Fibroblast of lung (primary cell): ENCODE measurements at regions not wholly inside any gene's neighbourhood (a gene's known extent, or its start where the extent isn't known, plus 50 kb on each side); places are given as distances from the start of the nearest gene placed in this dataset.

ENCODE experiments used
- DNase-seq, 2 donors: peaks; one replicate each; pipeline versions ENCODE4 v3.0.0 to v3.0.0-alpha.2; 2010; ENCODE audit warnings: low read depth in 2 of 2
- H2AFZ ChIP-seq: 2 replicates; pipeline ENCODE4 v1.5.1; 2012; ENCODE audit warnings: low read length, control low read depth, inconsistent platforms
- H3K27ac ChIP-seq: 2 replicates; pipeline ENCODE4 v1.5.1; 2011; ENCODE audit warnings: low read length, control low read depth; ENCODE audit not compliant: insufficient read depth
- H3K27me3 ChIP-seq: 2 replicates; pipeline ENCODE4 v1.5.1; 2011; ENCODE audit warnings: mild to moderate bottlenecking, low read length; ENCODE audit not compliant: control insufficient read depth, insufficient read depth
- H3K36me3 ChIP-seq: 2 replicates; pipeline ENCODE4 v1.5.1; 2011; ENCODE audit warnings: low read length; ENCODE audit not compliant: control insufficient read depth, insufficient read depth
- H3K4me1 ChIP-seq: 2 replicates; pipeline ENCODE4 v1.5.1; 2011; ENCODE audit warnings: low read length; ENCODE audit not compliant: control insufficient read depth, insufficient read depth; ENCODE audit errors: extremely low read depth
- H3K4me2 ChIP-seq: 2 replicates; pipeline ENCODE4 v1.5.1; 2011; ENCODE audit warnings: low read length, control low read depth; ENCODE audit not compliant: insufficient read depth; ENCODE audit errors: extremely low read depth
- H3K4me3 ChIP-seq, 4 experiments: fragments of 200-600 bp in 1 of 4; sonication (generic) in 1 of 4; replicated peaks in 1 of 4; 2 replicates each; pipeline ENCODE4 v1.5.1; 2011 to 2016; ENCODE audit warnings: low read length in 4 of 4, low read depth in 3 of 4, mild to moderate bottlenecking in 3 of 4, control low read depth in 2 of 4, inconsistent platforms in 1 of 4, mixed read lengths in 1 of 4; ENCODE audit not compliant: insufficient read depth in 1 of 4; ENCODE audit errors: control extremely low read depth in 1 of 4
- H3K79me2 ChIP-seq: 2 replicates; pipeline ENCODE4 v1.5.1; 2012; ENCODE audit warnings: mild to moderate bottlenecking, low read length, inconsistent platforms; ENCODE audit not compliant: control insufficient read depth, insufficient read depth
- H3K9ac ChIP-seq: 2 replicates; pipeline ENCODE4 v1.5.1; 2011; ENCODE audit warnings: mild to moderate bottlenecking, low read length, control low read depth; ENCODE audit not compliant: insufficient read depth
- H3K9me3 ChIP-seq: 2 replicates; pipeline ENCODE4 v1.5.1; 2012; ENCODE audit warnings: low read depth, low read length; ENCODE audit not compliant: control insufficient read depth, insufficient read depth
- H4K20me1 ChIP-seq: 2 replicates; pipeline ENCODE4 v1.5.1; 2011; ENCODE audit warnings: low read length; ENCODE audit not compliant: control insufficient read depth, insufficient read depth; ENCODE audit errors: extremely low read depth
- EZH2 ChIP-seq: IDR thresholded peaks from 2 replicates; pipeline ENCODE4 v1.5.1; 2012; ENCODE audit warnings: low read length, control low read depth, mild to moderate bottlenecking; ENCODE audit errors: missing control alignments
- TF ChIP-seq, protein P1 (sequence below), 2 donors: IDR thresholded peaks in 1 of 2; conservative IDR thresholded peaks in 1 of 2; 1 replicate in 1 of 2; 2 replicates in 1 of 2; pipeline ENCODE4 v1.5.1; 2011 to 2012; ENCODE audit warnings: low read length in 2 of 2, control low read depth in 1 of 2, inconsistent platforms in 1 of 2, low read depth in 1 of 2, mild to moderate bottlenecking in 1 of 2

DNA sequence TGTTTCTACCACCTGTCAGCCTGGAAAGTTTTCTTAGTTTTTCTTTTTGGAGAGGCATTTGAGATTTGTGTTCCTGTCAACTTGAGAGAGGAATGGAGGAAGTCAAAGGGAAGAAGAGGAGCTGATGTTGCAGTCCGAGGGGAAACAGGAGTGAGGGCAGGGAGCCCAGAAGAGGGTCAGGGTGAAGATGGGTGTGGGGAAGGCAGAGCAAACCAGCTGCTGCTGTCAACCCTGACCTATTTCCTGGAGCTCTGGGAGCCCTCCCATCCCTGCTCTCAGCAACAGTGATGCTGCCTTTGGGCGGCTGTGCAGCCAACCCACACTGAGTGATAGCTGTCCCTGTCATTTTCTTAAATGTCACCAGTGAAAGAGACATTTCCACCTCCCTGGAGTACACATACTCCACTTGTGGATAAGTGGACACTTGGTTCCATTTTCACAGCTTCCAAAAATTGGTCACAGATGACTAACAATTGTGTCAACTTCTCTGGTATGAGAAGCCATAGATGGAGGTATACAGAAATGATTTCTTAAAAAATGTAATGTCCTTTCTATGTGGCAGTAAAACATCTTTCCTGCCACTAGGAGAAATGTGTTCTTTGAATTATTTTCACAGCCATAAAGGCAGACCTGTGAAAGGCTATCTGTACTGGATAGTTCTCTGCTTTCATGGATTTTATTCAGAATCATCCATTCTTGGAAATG lies 556.3 kb upstream of the TBL1XR1 start:
- TF ChIP-seq, protein P1, sequence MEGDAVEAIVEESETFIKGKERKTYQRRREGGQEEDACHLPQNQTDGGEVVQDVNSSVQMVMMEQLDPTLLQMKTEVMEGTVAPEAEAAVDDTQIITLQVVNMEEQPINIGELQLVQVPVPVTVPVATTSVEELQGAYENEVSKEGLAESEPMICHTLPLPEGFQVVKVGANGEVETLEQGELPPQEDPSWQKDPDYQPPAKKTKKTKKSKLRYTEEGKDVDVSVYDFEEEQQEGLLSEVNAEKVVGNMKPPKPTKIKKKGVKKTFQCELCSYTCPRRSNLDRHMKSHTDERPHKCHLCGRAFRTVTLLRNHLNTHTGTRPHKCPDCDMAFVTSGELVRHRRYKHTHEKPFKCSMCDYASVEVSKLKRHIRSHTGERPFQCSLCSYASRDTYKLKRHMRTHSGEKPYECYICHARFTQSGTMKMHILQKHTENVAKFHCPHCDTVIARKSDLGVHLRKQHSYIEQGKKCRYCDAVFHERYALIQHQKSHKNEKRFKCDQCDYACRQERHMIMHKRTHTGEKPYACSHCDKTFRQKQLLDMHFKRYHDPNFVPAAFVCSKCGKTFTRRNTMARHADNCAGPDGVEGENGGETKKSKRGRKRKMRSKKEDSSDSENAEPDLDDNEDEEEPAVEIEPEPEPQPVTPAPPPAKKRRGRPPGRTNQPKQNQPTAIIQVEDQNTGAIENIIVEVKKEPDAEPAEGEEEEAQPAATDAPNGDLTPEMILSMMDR (conservative IDR thresholded peaks at IDR 0.05 in 1 of 2, IDR thresholded peaks at IDR 0.05 in 1 of 2; ENCODE audit: low read depth in 1 of 2, low read length in 2 of 2), result no peak
- TF ChIP-seq EZH2, result no peak
- H3K36me3 ChIP-seq, result no peaks in the 10 kb centered on the region
- H3K4me3 ChIP-seq, result no peak overlapping the region
- H2AFZ ChIP-seq, result no peak overlapping the region
- no peak overlapping the region for H3K27ac ChIP-seq
- H3K9me3 ChIP-seq, result no peaks in the 10 kb centered on the region
- H3K79me2 ChIP-seq, result no peaks in the 10 kb centered on the region
- H3K9ac ChIP-seq, result no peak overlapping the region
- no peaks in the 10 kb centered on the region for H4K20me1 ChIP-seq
- H3K4me1 ChIP-seq, result peaks cover 4% of the 10 kb centered on the region
- H3K4me2 ChIP-seq, result no peak overlapping the region
- H3K27me3 ChIP-seq, result no peaks in the 10 kb centered on the region
- DNase-seq, result peak; percentile 48 to 80

DNA sequence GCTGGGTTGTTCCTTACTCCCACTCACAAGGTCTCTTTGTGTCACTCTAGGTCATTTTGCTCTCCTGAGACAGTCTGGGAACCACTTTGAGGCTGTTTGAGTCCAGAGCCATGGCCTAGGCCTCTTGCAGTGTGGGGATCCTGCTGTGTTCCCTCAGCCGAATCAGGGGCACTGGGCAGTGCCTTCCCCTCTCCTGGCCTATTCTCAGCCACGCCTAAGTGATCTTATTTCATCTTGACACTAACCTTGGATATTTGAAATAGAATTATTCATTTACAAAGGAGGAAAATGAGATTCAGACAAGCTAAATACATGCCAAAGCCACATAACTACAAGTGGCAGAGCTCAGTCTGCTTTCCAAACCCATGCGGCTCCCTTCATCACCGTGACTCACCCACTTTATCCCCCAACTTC lies 557.2 kb upstream of the TBL1XR1 start:
- no peaks in the 10 kb centered on the region for H4K20me1 ChIP-seq
- no peak overlapping the region for H3K4me2 ChIP-seq
- H3K9me3 ChIP-seq, result no peaks in the 10 kb centered on the region
- H3K4me3 ChIP-seq, result no peak overlapping the region
- H3K79me2 ChIP-seq, result no peaks in the 10 kb centered on the region
- TF ChIP-seq EZH2, result no peak
- TF ChIP-seq, protein P1 (conservative IDR thresholded peaks at IDR 0.05 in 1 of 2, IDR thresholded peaks at IDR 0.05 in 1 of 2; ENCODE audit: low read depth in 1 of 2, low read length in 2 of 2), result no peak
- no peaks in the 10 kb centered on the region for H3K36me3 ChIP-seq
- H3K4me1 ChIP-seq, result peaks cover 4% of the 10 kb centered on the region
- DNase-seq, result peak in 1 of 2 donors; percentile 89
- H3K9ac ChIP-seq, result no peak overlapping the region
- H2AFZ ChIP-seq, result peak overlapping the region; percentile 66
- H3K27me3 ChIP-seq, result no peaks in the 10 kb centered on the region
- H3K27ac ChIP-seq, result no peak overlapping the region

DNA sequence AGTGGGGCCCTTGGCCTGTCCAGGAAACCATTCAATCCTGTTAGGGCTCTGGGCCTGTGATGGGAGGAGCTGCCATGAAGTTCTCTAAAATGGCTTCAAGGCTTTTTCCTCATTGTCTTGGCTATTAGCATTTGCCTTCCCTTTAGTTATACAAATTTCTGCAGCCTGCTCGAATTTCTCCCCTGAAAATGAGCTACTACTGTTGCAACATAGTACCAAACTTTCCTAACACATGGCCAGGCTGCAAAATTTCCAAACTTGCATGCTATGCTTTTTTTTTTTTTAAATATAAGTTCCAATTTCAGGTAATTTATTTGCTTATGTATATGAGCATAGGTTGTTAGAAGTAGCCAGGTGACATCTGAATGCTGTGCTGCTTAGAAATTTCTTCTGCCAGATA lies 560.8 kb upstream of the TBL1XR1 start:
- Histone ChIP-seq H4K20me1 (no peaks in the 10 kb centered on the region), H3K79me2 (no peaks in the 10 kb centered on the region), H3K36me3 (no peaks in the 10 kb centered on the region), H3K4me3 (no peak overlapping the region), H3K9me3 (no peaks in the 10 kb centered on the region), H3K27ac (no peak overlapping the region), H2AFZ (no peak overlapping the region), H3K9ac (no peak overlapping the region), H3K27me3 (no peaks in the 10 kb centered on the region), H3K4me1 (peaks cover 4% of the 10 kb centered on the region), H3K4me2 (no peak overlapping the region)
- peak in 1 of 2 donors; percentile 66 for DNase-seq
- TF ChIP-seq EZH2, result no peak
- TF ChIP-seq, protein P1 (conservative IDR thresholded peaks at IDR 0.05 in 1 of 2, IDR thresholded peaks at IDR 0.05 in 1 of 2; ENCODE audit: low read depth in 1 of 2, low read length in 2 of 2), result no peak
